DOHH2 (cell line): ENCODE measurements at regions not wholly inside any gene's neighbourhood (a gene's known extent, or its start where the extent isn't known, plus 50 kb on each side); places are given as distances from the start of the nearest gene placed in this dataset.

ENCODE experiments used
- H3F3A ChIP-seq: fragments of 200-600 bp; sonication (generic), shearing (Covaris generic); 2 replicates; pipeline ENCODE4 v1.6.0; 2016; ENCODE audit warnings: antibody characterized with exemption, mild to moderate bottlenecking; ENCODE audit not compliant: control insufficient read depth, insufficient read depth
- H3K27ac ChIP-seq: fragments of 200-600 bp; sonication (generic); 2 replicates; pipeline ENCODE4 v1.5.1; 2014; ENCODE audit warnings: low read depth, mild to moderate bottlenecking, low read length, moderate library complexity
- H3K27me3 ChIP-seq: fragments of 200-600 bp; sonication (generic); 2 replicates; pipeline ENCODE4 v1.6.1; 2014; ENCODE audit warnings: mild to moderate bottlenecking, low read length, mixed read lengths; ENCODE audit not compliant: control insufficient read depth
- H3K36me3 ChIP-seq: fragments of 200-600 bp; sonication (generic); 2 replicates; pipeline ENCODE4 v1.6.1; 2014; ENCODE audit warnings: mild to moderate bottlenecking, low read length, moderate library complexity, mixed read lengths; ENCODE audit not compliant: control insufficient read depth
- H3K4me1 ChIP-seq: fragments of 200-600 bp; sonication (generic); 2 replicates; pipeline ENCODE4 v1.6.1; 2014; ENCODE audit warnings: mild to moderate bottlenecking, low read length, mixed read lengths; ENCODE audit not compliant: control insufficient read depth
- H3K4me2 ChIP-seq: fragments of 200-600 bp; sonication (generic); 2 replicates; pipeline ENCODE4 v1.6.0; 2014; ENCODE audit warnings: mild to moderate bottlenecking, low read length, moderate library complexity
- H3K4me3 ChIP-seq: fragments of 200-600 bp; sonication (generic); 2 replicates; pipeline ENCODE4 v1.5.1; 2014; ENCODE audit warnings: mild to moderate bottlenecking, low read length, mixed read lengths
- H3K79me2 ChIP-seq: fragments of 200-600 bp; sonication (generic); 2 replicates; pipeline ENCODE4 v1.6.1; 2014; ENCODE audit warnings: mild to moderate bottlenecking, low read length, mixed read lengths; ENCODE audit not compliant: control insufficient read depth
- H3K9me2 ChIP-seq: fragments of 200-600 bp; sonication (generic); replicated peaks from 2 replicates; pipeline ENCODE4 v1.6.1; 2014; ENCODE audit warnings: mild to moderate bottlenecking, low read length, mixed read lengths; ENCODE audit not compliant: control insufficient read depth
- H3K9me3 ChIP-seq: fragments of 200-600 bp; sonication (generic); 2 replicates; pipeline ENCODE4 v1.6.1; 2014; ENCODE audit warnings: antibody characterized with exemption, low read length, mixed read lengths; ENCODE audit not compliant: control insufficient read depth, insufficient read depth
- H4K20me1 ChIP-seq: fragments of 200-600 bp; sonication (generic); 2 replicates; pipeline ENCODE4 v1.6.0; 2014; ENCODE audit warnings: low read depth, mild to moderate bottlenecking, antibody characterized with exemption, low read length, moderate library complexity; ENCODE audit not compliant: control insufficient read depth, insufficient read depth
- EZH2phosphoT487 ChIP-seq: fragments of 200-600 bp; sonication (generic); IDR thresholded peaks from 2 replicates; pipeline ENCODE4 v1.6.1; 2017; ENCODE audit warnings: borderline replicate concordance, mild to moderate bottlenecking, antibody characterized with exemption, low read length, moderate library complexity, mixed read lengths
- TF ChIP-seq, protein P1 (sequence below): fragments of 200-600 bp; sonication (generic); IDR thresholded peaks from one replicate; pipeline ENCODE4 v1.5.1; 2014; ENCODE audit warnings: antibody characterized with exemption, mild to moderate bottlenecking, low read depth, low read length; ENCODE audit not compliant: poor library complexity, severe bottlenecking

DNA sequence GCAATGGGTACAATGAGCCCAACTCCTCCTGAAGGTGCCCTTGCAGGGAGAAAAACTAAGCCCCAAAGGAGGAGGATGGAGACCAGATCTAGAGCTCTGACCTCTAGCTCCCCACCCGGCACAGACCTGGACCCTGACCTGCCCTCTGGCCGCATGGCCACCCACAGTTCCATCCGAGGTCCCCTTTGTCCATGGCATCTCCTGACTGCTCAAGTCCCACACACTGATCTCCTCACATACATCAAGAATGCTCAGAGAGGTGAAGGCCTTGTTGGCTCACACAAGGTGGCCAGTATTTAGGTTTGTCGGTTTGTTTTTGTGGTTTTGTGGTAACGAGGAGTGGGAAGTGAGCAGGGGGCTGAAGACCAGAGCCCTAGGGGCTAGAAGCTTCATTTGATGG lies 423.5 kb upstream of the B3GAT1 start:
- TF ChIP-seq EZH2phosphoT487, result no peak
- Histone ChIP-seq H3K79me2 (no peaks in the 10 kb centered on the region), H3K4me1 (no peaks in the 10 kb centered on the region), H3K9me2 (no peaks in the 10 kb centered on the region), H4K20me1 (no peaks in the 10 kb centered on the region), H3K27ac (no peak overlapping the region), H3F3A (no peaks in the 10 kb centered on the region), H3K4me3 (no peak overlapping the region), H3K27me3 (no peaks in the 10 kb centered on the region), H3K4me2 (no peak overlapping the region), H3K9me3 (no peaks in the 10 kb centered on the region), H3K36me3 (no peaks in the 10 kb centered on the region)

DNA sequence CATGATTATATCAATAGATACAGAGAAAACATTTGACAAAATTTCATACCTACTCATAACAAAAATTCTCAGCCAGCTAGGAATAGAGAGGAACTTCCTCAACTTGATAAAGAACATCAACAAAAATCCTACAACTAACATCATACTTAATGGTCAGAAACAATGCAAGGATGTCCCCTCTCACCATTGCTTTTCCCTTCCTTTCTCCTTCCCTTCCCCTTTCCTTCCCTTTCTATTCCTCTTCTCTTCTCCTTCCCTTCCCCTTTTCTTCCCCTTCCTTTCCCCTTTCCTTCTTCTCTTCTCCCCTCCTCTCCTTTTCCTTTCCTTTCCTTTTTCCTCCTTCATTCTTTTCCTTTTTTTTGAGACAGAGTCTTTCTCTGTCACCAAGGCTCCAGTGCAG lies 418.3 kb upstream of the B3GAT1 start:
- no peak for TF ChIP-seq EZH2phosphoT487
- TF ChIP-seq, protein P1, sequence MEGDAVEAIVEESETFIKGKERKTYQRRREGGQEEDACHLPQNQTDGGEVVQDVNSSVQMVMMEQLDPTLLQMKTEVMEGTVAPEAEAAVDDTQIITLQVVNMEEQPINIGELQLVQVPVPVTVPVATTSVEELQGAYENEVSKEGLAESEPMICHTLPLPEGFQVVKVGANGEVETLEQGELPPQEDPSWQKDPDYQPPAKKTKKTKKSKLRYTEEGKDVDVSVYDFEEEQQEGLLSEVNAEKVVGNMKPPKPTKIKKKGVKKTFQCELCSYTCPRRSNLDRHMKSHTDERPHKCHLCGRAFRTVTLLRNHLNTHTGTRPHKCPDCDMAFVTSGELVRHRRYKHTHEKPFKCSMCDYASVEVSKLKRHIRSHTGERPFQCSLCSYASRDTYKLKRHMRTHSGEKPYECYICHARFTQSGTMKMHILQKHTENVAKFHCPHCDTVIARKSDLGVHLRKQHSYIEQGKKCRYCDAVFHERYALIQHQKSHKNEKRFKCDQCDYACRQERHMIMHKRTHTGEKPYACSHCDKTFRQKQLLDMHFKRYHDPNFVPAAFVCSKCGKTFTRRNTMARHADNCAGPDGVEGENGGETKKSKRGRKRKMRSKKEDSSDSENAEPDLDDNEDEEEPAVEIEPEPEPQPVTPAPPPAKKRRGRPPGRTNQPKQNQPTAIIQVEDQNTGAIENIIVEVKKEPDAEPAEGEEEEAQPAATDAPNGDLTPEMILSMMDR, result no peak
- Histone ChIP-seq H3K9me3 (no peaks in the 10 kb centered on the region), H3K4me3 (no peak overlapping the region), H3F3A (no peaks in the 10 kb centered on the region), H3K36me3 (no peaks in the 10 kb centered on the region), H4K20me1 (no peaks in the 10 kb centered on the region), H3K4me1 (no peaks in the 10 kb centered on the region), H3K79me2 (no peaks in the 10 kb centered on the region), H3K9me2 (no peaks in the 10 kb centered on the region), H3K27ac (no peak overlapping the region), H3K27me3 (no peaks in the 10 kb centered on the region), H3K4me2 (no peak overlapping the region)

DNA sequence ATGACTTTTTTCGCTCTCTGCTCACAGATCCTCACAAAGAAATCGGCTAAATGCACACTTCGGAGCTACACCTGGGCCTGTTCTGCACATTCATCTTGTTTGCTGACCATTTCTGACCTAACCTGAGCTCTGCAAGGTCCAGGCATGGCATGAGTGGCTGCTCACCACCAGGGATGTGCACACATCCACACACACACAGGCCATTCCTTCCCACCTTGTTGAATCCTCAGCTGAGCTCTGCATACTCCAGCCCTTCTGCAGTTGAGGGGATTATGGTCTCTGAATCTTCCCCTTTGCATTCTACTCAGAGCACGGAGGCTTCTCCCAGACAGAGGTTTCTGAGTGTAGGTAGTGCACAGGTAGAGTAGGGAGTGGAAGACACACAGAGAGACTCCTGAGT lies 411.9 kb upstream of the B3GAT1 start:
- H3K27ac ChIP-seq, result no peak overlapping the region
- H3K9me3 ChIP-seq, result no peaks in the 10 kb centered on the region
- no peaks in the 10 kb centered on the region for H4K20me1 ChIP-seq
- H3K79me2 ChIP-seq, result no peaks in the 10 kb centered on the region
- no peaks in the 10 kb centered on the region for H3K9me2 ChIP-seq
- no peaks in the 10 kb centered on the region for H3K4me1 ChIP-seq
- H3K27me3 ChIP-seq, result no peaks in the 10 kb centered on the region
- H3K36me3 ChIP-seq, result no peaks in the 10 kb centered on the region
- H3F3A ChIP-seq, result no peaks in the 10 kb centered on the region
- no peak overlapping the region for H3K4me3 ChIP-seq
- H3K4me2 ChIP-seq, result no peak overlapping the region
- TF ChIP-seq, protein P1, result no peak
- no peak for TF ChIP-seq EZH2phosphoT487

DNA sequence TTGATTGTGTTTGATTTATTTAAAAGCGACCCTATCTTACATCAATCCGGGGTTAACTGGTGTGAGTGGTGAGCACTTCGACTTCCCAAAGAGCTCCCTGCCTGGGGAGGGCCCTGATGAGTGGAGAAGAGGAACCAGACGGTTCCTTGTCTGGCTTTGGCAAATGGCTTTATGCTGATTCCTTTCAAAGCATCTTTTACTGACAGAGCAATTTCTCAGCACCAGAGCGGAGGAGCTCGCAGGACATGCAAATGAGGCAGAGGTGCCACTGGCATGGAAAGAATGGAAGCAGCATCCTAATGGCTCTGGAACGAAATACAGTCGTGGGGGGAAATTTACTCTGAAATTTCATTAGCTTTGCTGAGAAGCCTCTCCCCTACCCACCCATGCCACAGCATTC lies 410.9 kb upstream of the B3GAT1 start:
- H3K27me3 ChIP-seq, result no peaks in the 10 kb centered on the region
- no peaks in the 10 kb centered on the region for H3K79me2 ChIP-seq
- H3K27ac ChIP-seq, result no peak overlapping the region
- no peaks in the 10 kb centered on the region for H3K4me1 ChIP-seq
- no peak overlapping the region for H3K4me3 ChIP-seq
- no peaks in the 10 kb centered on the region for H3K36me3 ChIP-seq
- no peaks in the 10 kb centered on the region for H3K9me2 ChIP-seq
- no peaks in the 10 kb centered on the region for H3F3A ChIP-seq
- no peak for TF ChIP-seq EZH2phosphoT487
- TF ChIP-seq, protein P1, result no peak
- no peak overlapping the region for H3K4me2 ChIP-seq
- no peaks in the 10 kb centered on the region for H4K20me1 ChIP-seq
- no peaks in the 10 kb centered on the region for H3K9me3 ChIP-seq
